HG03378 (cell line): ENCODE measurements at regions not wholly inside any gene's neighbourhood (a gene's known extent, or its start where the extent isn't known, plus 50 kb on each side); places are given as distances from the start of the nearest gene placed in this dataset.
"Not testable (repeated sequence)": the region's sequence is repeated elsewhere in the genome, so short reads cannot be mapped to it uniquely, and the experiment has no call there.

Experiments
- ATAC-seq: cut with Tn5 transposase; IDR thresholded peaks from one replicate; pipeline ENCODE4 v1.9.1; 2021; ENCODE audit warnings: mild to moderate bottlenecking, moderate library complexity; ENCODE audit not compliant: unreplicated experiment

GRCh38 chr6:144932621-144933020 is 647.5 kb downstream of the UTRN start:
- no peak for ATAC-seq

- ATAC-seq, result no peak
These were observed 650.0 kb downstream of the UTRN start for GRCh38 chr6:144935181-144935580.

- no peak for ATAC-seq
These were observed 650.5 kb downstream of the UTRN start for GRCh38 chr6:144935661-144936060.

- no peak for ATAC-seq
These were observed 651.6 kb downstream of the UTRN start for GRCh38 chr6:144936764-144937163.

- ATAC-seq, result no peak
These were observed 654.8 kb downstream of the UTRN start for GRCh38 chr6:144939921-144940320.

- no peak for ATAC-seq
These were observed 659.0 kb downstream of the UTRN start for GRCh38 chr6:144944106-144944505.

- ATAC-seq, result no peak
These were observed 662.4 kb downstream of the UTRN start for GRCh38 chr6:144947398-144947976.

- no peak for ATAC-seq
These were observed 666.7 kb downstream of the UTRN start for GRCh38 chr6:144951730-144952437.

- ATAC-seq, result no peak
These were observed 667.5 kb downstream of the UTRN start for GRCh38 chr6:144952456-144953240.

- no peak for ATAC-seq
These were observed 668.6 kb downstream of the UTRN start for GRCh38 chr6:144953552-144954240.

GRCh38 chr6:144954241-144954556 is 669.1 kb downstream of the UTRN start:
- ATAC-seq, result no peak

- ATAC-seq, result no peak
These were observed 670.3 kb downstream of the UTRN start for GRCh38 chr6:144955392-144955791.

- ATAC-seq, result no peak
These were observed 670.7 kb downstream of the UTRN start for GRCh38 chr6:144955859-144956258.

- ATAC-seq, result not testable (repeated sequence)
These were observed 671.6 kb downstream of the UTRN start for GRCh38 chr6:144956697-144957096.

- no peak for ATAC-seq
These were observed 672.3 kb downstream of the UTRN start for GRCh38 chr6:144957236-144957937.

- no peak for ATAC-seq
These were observed 684.0 kb downstream of the UTRN start for GRCh38 chr6:144969154-144969553.

- ATAC-seq, result no peak
These were observed 684.6 kb downstream of the UTRN start for GRCh38 chr6:144969602-144970272.

- ATAC-seq, result not testable (repeated sequence)
These were observed 692.2 kb downstream of the UTRN start for GRCh38 chr6:144977250-144977864.

GRCh38 chr6:144978208-144978607 is 693.1 kb downstream of the UTRN start:
- no peak for ATAC-seq

- ATAC-seq, result no peak
These were observed 701.1 kb downstream of the UTRN start for GRCh38 chr6:144986271-144986670.
